Panc1 (cell line): ENCODE measurements at regions not wholly inside any gene's neighbourhood (a gene's known extent, or its start where the extent isn't known, plus 50 kb on each side); places are given as distances from the start of the nearest gene placed in this dataset.

ENCODE experiments used
- CTCF ChIP-seq: fragments of 450-650 bp; IDR thresholded peaks from 2 replicates; pipeline ENCODE4 v1.5.1; 2017; ENCODE audit warnings: mild to moderate bottlenecking
- REST ChIP-seq, 2 experiments: IDR thresholded peaks; 2 replicates each; pipeline ENCODE4 v1.6.1; 2011 to 2012; ENCODE audit warnings: low read depth in 2 of 2, control low read depth in 1 of 2, low read length in 1 of 2, mild to moderate bottlenecking in 1 of 2, moderate library complexity in 1 of 2; ENCODE audit not compliant: insufficient read depth in 1 of 2
- SIN3A ChIP-seq: IDR thresholded peaks from 2 replicates; pipeline ENCODE4 v1.6.1; 2012; ENCODE audit warnings: low read depth, mild to moderate bottlenecking, low read length, moderate library complexity, borderline replicate concordance; ENCODE audit not compliant: insufficient read depth
- TCF7L2 ChIP-seq: IDR thresholded peaks from 2 replicates; pipeline ENCODE4 v1.6.1; 2011; ENCODE audit warnings: mild to moderate bottlenecking, low read depth, low read length, inconsistent platforms

GRCh38 chr9:107768224-107768623, 278.7 kb upstream of the KLF4 start:
- TF ChIP-seq CTCF, result no peak
- TF ChIP-seq TCF7L2, result no peak
- TF ChIP-seq SIN3A, result no peak
- TF ChIP-seq REST (IDR thresholded peaks at IDR 0.05; ENCODE audit: insufficient read depth in 1 of 2, low read depth in 2 of 2, low read length in 1 of 2), result no peak
